GM19452 (cell line): ENCODE measurements at regions not wholly inside any gene's neighbourhood (a gene's known extent, or its start where the extent isn't known, plus 50 kb on each side); places are given as distances from the start of the nearest gene placed in this dataset.

Experiments used
- ATAC-seq: cut with Tn5 transposase; IDR thresholded peaks from one replicate; pipeline ENCODE4 v1.9.1; 2021; ENCODE audit not compliant: unreplicated experiment

DNA sequence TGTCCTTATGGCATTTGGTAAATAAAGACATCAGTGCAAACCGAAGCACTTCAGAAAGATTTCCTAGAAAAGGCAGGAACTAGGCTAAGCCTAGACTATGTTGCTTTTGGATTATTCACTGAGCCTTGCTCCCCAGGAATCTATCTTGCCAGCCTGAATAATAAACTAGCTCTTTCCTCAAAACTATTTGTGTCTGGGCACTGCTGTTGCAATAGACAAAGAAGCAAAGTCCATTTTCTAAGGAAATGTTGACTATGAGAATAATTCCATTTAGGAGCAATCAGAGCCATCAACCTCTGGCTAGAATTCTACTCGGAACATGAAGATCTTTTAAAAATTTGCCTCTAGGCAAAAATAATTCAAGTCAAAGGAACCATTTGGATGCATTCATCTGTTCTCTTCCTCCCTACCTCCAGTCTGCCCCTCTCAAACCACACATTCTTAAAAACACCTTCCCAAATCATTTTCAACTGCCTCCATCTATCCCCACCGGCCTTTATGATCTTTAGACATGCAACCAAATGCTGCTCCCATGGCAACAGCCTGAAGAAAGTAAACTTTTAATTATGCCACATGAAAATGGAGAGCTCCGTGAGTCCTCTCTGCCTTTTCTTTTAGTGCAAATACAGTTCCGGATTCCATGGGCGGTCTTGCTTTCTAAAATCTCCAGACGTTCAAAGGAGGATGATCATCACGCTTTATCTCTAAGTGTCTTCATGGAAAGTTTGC, 61.5 kb upstream of the FZD10 start:
- no peak for ATAC-seq

GRCh38 chr12:130101370-130101769, 60.9 kb upstream of the FZD10 start:
- no peak for ATAC-seq

DNA sequence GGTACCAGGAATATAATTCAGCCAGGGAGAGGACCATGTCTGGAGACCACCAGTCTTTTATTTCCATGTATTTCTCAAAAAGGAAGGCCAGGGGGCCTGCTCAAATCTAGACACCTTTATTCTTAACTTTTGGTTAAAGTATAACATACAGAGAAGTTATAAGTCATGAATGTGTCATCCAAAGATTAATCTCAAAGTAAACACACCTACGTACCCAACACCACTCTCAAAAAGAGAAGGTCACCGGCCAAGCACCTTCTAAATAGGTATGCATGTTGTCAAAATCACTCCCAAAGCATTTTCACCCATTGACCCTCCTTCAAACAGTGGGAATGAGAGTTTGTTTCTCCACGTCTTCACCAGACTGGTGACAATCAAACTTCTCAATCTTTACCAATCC, 60.0 kb upstream of the FZD10 start:
- ATAC-seq = no peak

- ATAC-seq = no peak
These were observed 57.6 kb upstream of the FZD10 start for GRCh38 chr12:130104571-130105106.

DNA sequence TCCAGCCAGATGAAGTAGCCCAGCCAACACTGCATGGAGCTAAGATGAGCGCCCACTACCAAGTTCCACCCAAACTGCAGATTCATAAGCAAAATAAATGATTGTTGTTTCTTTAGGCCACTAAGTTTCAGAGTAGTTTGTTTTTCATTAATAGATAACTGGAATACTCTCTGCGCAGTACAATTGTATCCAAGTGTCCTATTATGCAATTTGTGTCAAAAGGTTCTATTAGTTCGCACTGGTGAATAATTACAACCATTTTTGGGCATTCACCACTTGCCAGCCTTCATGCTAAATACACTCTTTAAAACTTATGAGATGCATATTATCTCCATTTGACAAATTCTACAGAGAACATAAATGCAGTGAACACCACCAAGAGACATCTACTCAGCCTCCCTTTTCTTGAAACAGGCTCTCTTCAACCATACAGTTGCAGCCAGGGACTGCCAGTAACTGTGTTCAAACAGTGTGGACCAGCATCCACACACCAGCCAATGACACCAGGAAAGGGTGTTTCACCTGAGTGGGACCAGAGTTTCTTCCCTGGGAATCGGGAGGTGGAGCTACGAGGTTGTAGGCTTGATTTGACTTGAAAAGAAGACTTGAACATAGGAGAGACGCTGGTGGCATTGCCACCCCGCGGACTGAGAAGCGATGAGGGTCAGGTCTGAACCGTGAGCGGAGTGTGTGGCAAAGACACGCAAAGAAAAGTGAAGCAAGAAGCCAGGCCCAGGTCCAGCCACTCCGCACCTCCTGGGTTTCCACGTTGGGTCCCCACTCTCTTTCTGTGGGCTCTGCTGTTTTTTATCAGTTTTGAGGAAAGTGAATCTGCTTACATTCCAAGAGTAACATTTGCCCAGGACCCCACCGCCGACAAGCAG, 53.0 kb upstream of the FZD10 start:
- no peak for ATAC-seq

DNA sequence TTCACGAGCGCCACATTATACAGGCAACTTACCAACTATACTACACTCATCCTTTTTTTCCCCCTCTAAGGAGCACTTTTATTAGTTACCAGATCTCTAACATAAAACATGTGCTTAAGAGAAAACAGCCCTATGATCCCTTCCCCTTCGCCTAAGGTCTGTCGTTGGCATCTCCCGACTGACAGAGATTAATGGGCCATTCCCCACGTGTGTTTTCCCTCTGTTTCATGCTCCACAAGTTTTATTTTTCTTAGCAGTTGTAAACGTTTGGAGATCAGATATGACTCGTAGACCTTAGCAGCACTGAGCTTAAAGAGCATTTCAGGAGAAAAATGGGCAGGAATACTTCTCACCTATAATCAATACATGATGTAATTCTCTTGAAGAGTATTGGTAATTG, 51.4 kb upstream of the FZD10 start:
- ATAC-seq = no peak

DNA sequence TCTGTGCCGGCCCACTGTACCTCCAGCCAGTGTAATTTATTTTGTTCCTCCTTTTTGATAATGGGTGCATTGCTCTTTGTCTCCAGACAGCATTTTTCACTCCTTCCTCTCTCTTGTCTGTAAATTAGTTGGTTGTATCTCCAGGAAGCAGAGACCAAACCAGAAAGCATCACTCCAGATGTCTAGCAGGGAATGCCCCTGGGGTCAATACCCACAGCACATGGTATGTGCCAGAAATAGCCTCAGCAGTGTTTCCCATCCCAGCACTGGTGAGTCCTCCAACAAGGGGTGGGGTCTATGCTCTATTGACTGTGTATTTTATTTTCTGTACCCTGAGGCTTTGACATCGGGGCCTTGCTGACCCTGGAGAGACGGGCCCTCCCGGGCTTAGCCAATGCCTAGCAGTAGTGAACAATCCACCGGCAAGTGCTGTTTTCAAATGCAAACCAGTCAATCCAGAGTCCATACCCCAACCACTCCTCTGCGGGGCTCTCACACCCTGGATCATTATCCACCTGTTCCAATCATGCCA, 50.2 kb upstream of the FZD10 start:
- ATAC-seq = no peak
